IMR-90 (cell line): ENCODE measurements at regions not wholly inside any gene's neighbourhood (a gene's known extent, or its start where the extent isn't known, plus 50 kb on each side); places are given as distances from the start of the nearest gene placed in this dataset.

ENCODE experiments used
- ATAC-seq: fragments of 200-7000 bp; cut with Tn5 transposase; 2 replicates; pipeline ENCODE4 v1.9.1; 2020; ENCODE audit warnings: low read depth, mild to moderate bottlenecking, moderate library complexity
- BruUV-seq: library from RNA; stranded (reverse); fragments of 400-500 nt; replicated peaks from 2 replicates; lab custom pipeline; 2021; lab: Mats Ljungman, UMichigan
- CTCF ChIA-PET: fragments of 300-600 bp; formaldehyde crosslinking; extraction: SDS; loops from one replicate; lab custom pipeline; 2021; ENCODE audit warnings: antibody characterized with exemption; lab: Yijun Ruan, JAX
- POLR2A ChIA-PET: fragments of 300-600 bp; sonication (Branson Sonifier 250); formaldehyde crosslinking; loops from one replicate; lab custom pipeline; 2022; ENCODE audit warnings: antibody characterized with exemption; ENCODE audit not compliant: unreplicated experiment; lab: Charles Lee
- DNase-seq: peaks from one replicate; pipeline ENCODE4 v3.0.0; 2013
- H2AFZ ChIP-seq: replicated peaks from 2 replicates; pipeline ENCODE3; 2013; ENCODE audit warnings: low read length, mild to moderate bottlenecking; ENCODE audit not compliant: poor library complexity
- H2AK5ac ChIP-seq: 2 replicates; pipeline ENCODE4 v1.6.1; 2013; ENCODE audit warnings: low read depth, low read length, inconsistent platforms
- H2AK9ac ChIP-seq: replicated peaks from 2 replicates; pipeline ENCODE3; 2013; ENCODE audit warnings: mild to moderate bottlenecking, low read depth, low read length, moderate library complexity; ENCODE audit not compliant: poor library complexity
- H2BK120ac ChIP-seq: 2 replicates; pipeline ENCODE4 v1.6.1; 2013; ENCODE audit warnings: low read depth, low read length, inconsistent platforms
- H2BK15ac ChIP-seq: 3 replicates; pipeline ENCODE4 v1.6.1; 2013; ENCODE audit warnings: low read depth, low read length, inconsistent platforms
- H2BK20ac ChIP-seq: 2 replicates; pipeline ENCODE4 v1.6.1; 2013; ENCODE audit warnings: low read depth, mild to moderate bottlenecking, inconsistent platforms, low read length, moderate library complexity
- H2BK5ac ChIP-seq: 2 replicates; pipeline ENCODE4 v1.6.1; 2013; ENCODE audit warnings: mild to moderate bottlenecking, low read depth, low read length, inconsistent platforms; ENCODE audit not compliant: poor library complexity, severe bottlenecking
- H3K14ac ChIP-seq: replicated peaks from 2 replicates; pipeline ENCODE4 v1.6.1; 2013; ENCODE audit warnings: low read depth, low read length, inconsistent platforms
- H3K18ac ChIP-seq: 2 replicates; pipeline ENCODE4 v1.6.1; 2013; ENCODE audit warnings: low read depth, low read length, control low read depth
- H3K23ac ChIP-seq: 2 replicates; pipeline ENCODE4 v1.6.1; 2013; ENCODE audit warnings: low read depth, low read length, inconsistent platforms
- H3K27ac ChIP-seq: 2 replicates; pipeline ENCODE4 v1.5.1; 2013; ENCODE audit warnings: mild to moderate bottlenecking, control low read depth, low read length; ENCODE audit not compliant: insufficient read depth
- H3K27me3 ChIP-seq: 2 replicates; pipeline ENCODE4 v1.6.1; 2013; ENCODE audit warnings: low read length; ENCODE audit not compliant: control insufficient read depth, insufficient read depth
- H3K36me3 ChIP-seq: 2 replicates; pipeline ENCODE4 v1.6.1; 2013; ENCODE audit warnings: low read length, mixed read lengths; ENCODE audit not compliant: control insufficient read depth, insufficient read depth
- H3K4ac ChIP-seq: 2 replicates; pipeline ENCODE4 v1.6.1; 2013; ENCODE audit warnings: low read depth, low read length, inconsistent platforms
- H3K4me1 ChIP-seq: 2 replicates; pipeline ENCODE4 v1.6.1; 2013; ENCODE audit warnings: low read length, mixed read lengths; ENCODE audit not compliant: control insufficient read depth, insufficient read depth
- H3K4me2 ChIP-seq: 2 replicates; pipeline ENCODE4 v1.6.1; 2013; ENCODE audit warnings: low read depth, mild to moderate bottlenecking, control low read depth, low read length, moderate library complexity
- H3K4me3 ChIP-seq: 2 replicates; pipeline ENCODE4 v1.5.1; 2013; ENCODE audit warnings: low read depth, mild to moderate bottlenecking, control low read depth, low read length, moderate library complexity; ENCODE audit not compliant: insufficient read depth
- H3K56ac ChIP-seq: 2 replicates; pipeline ENCODE4 v1.6.1; 2013; ENCODE audit warnings: low read length, inconsistent platforms; ENCODE audit not compliant: insufficient read depth; ENCODE audit errors: extremely low read depth
- H3K79me1 ChIP-seq, 2 experiments: 2 replicates each; pipeline ENCODE4 v1.6.1; 2013; ENCODE audit warnings: low read length in 2 of 2, inconsistent platforms in 1 of 2, low read depth in 1 of 2
- H3K9ac ChIP-seq: 2 replicates; pipeline ENCODE4 v1.6.1; 2013; ENCODE audit warnings: low read depth, low read length, control low read depth
- H3K9me1 ChIP-seq: 2 replicates; pipeline ENCODE4 v1.6.1; 2013; ENCODE audit warnings: low read length, inconsistent platforms; ENCODE audit not compliant: insufficient read depth
- H3K9me3 ChIP-seq: 2 replicates; pipeline ENCODE4 v1.6.1; 2013; ENCODE audit warnings: low read length; ENCODE audit not compliant: control insufficient read depth, insufficient read depth
- H4K20me1 ChIP-seq: 2 replicates; pipeline ENCODE4 v1.6.1; 2013; ENCODE audit warnings: low read length, inconsistent platforms; ENCODE audit not compliant: insufficient read depth
- H4K5ac ChIP-seq: 2 replicates; pipeline ENCODE4 v1.6.1; 2013; ENCODE audit warnings: mild to moderate bottlenecking, low read depth, low read length, control low read depth
- H4K8ac ChIP-seq, 2 experiments: 2 replicates each; pipeline ENCODE4 v1.6.1; 2013; ENCODE audit warnings: low read depth in 2 of 2, low read length in 2 of 2, control low read depth in 1 of 2, inconsistent platforms in 1 of 2
- H4K91ac ChIP-seq: 2 replicates; pipeline ENCODE4 v1.6.1; 2013; ENCODE audit warnings: low read depth, low read length, inconsistent platforms; ENCODE audit not compliant: insufficient read depth
- CHD1 ChIP-seq: IDR thresholded peaks from 2 replicates; pipeline ENCODE4 v1.6.1; 2012; ENCODE audit warnings: low read depth, low read length, improper control_type of control experiment
- FOS ChIP-seq: fragments of 150-350 bp; IDR thresholded peaks from 2 replicates; pipeline ENCODE4 v1.6.1; 2016; ENCODE audit warnings: low read depth, low read length
- POLR2A ChIP-seq: IDR thresholded peaks from 2 replicates; pipeline ENCODE4 v1.6.1; 2012; ENCODE audit warnings: mild to moderate bottlenecking, low read depth, low read length
- RCOR1 ChIP-seq: IDR thresholded peaks from 2 replicates; pipeline ENCODE4 v1.6.1; 2012; ENCODE audit warnings: mild to moderate bottlenecking, low read length, improper control_type of control experiment; ENCODE audit not compliant: insufficient replicate concordance
- WGBS, 2 experiments: methylation state at CpG; one replicate each; pipeline versions ENCODE4 v1.1.5 to v1.1.7; 2013; ENCODE audit warnings: missing lambda C conversion rate in 2 of 2; ENCODE audit not compliant: insufficient read length in 1 of 2; ENCODE audit errors: extremely low coverage in 2 of 2; 5-methylcytosine and 5-hydroxymethylcytosine counted together
- dilution Hi-C: fragments of 300-500 bp; cut with HindIII; formaldehyde crosslinking; loops from one replicate; pipeline ENCODE4 v1.14.3; 2018; ENCODE audit warnings: low sequenced_read_pairs; ENCODE audit not compliant: unreplicated experiment
- in situ Hi-C: fragments of 300-500 bp; cut with MboI; formaldehyde crosslinking; loops from 3 replicates; pipeline ENCODE4 v1.14.3; 2019; ENCODE audit warnings: low sequenced_read_pairs, inconsistent platforms, mixed read lengths
- intact Hi-C: fragments of 100-400 bp; cut with micrococcal nuclease; formaldehyde crosslinking; loops from 2 replicates; pipeline ENCODE4 v1.10.0; 2022
- TF ChIP-seq, protein P1 (sequence below): conservative IDR thresholded peaks from 2 replicates; pipeline ENCODE4 v1.5.1; 2012; ENCODE audit warnings: mild to moderate bottlenecking, low read depth, low read length, improper control_type of control experiment

DNA sequence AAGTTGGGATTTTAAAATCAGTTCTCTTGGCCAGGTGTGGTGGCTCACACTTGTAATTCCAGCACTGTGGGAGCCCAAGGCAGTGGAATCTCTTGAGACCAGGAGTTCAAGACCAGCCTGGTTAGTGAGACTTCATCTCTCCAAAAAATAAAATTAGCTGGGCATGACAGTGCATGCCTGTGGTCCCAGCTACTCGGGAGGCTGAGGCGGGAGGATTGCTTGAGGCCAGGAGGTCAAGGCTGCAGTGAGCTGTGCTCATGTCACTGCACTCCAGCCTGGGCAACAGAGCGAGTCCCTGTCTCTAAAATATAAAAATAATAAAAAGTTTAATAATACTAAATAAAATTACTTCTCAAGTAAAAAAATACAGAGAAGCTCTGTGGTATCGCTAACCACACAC, 77.5 kb downstream of the FOXA2 start:
- no peak overlapping the region for H3K56ac ChIP-seq
- in situ Hi-C loops = no loop called here
- no peak for TF ChIP-seq FOS
- TF ChIP-seq, protein P1, sequence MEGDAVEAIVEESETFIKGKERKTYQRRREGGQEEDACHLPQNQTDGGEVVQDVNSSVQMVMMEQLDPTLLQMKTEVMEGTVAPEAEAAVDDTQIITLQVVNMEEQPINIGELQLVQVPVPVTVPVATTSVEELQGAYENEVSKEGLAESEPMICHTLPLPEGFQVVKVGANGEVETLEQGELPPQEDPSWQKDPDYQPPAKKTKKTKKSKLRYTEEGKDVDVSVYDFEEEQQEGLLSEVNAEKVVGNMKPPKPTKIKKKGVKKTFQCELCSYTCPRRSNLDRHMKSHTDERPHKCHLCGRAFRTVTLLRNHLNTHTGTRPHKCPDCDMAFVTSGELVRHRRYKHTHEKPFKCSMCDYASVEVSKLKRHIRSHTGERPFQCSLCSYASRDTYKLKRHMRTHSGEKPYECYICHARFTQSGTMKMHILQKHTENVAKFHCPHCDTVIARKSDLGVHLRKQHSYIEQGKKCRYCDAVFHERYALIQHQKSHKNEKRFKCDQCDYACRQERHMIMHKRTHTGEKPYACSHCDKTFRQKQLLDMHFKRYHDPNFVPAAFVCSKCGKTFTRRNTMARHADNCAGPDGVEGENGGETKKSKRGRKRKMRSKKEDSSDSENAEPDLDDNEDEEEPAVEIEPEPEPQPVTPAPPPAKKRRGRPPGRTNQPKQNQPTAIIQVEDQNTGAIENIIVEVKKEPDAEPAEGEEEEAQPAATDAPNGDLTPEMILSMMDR = no peak
- TF ChIP-seq CHD1 = no peak
- no peak for TF ChIP-seq POLR2A
- no peak for TF ChIP-seq RCOR1
- H3K27ac ChIP-seq = no peak overlapping the region
- H3K14ac ChIP-seq = no peak overlapping the region
- intact Hi-C loops = no loop called here
- H4K20me1 ChIP-seq = no peaks in the 10 kb centered on the region
- no peak overlapping the region for H3K23ac ChIP-seq
- H2AK5ac ChIP-seq = no peak overlapping the region
- WGBS, 2 experiments = no CpG with 5 or more reads among the region's 4 CpGs
- H2BK20ac ChIP-seq = no peak overlapping the region
- no peak overlapping the region for H3K4ac ChIP-seq
- H3K27me3 ChIP-seq = no peaks in the 10 kb centered on the region
- H2BK5ac ChIP-seq = no peak overlapping the region
- no peaks in the 10 kb centered on the region for H3K9me1 ChIP-seq
- no peak overlapping the region for H4K91ac ChIP-seq
- ATAC-seq (no peak), DNase-seq (no peak)
- CTCF ChIA-PET = interaction anchor here (0.6 kb wide), 1 partner anchor 69 kb away, joined by 3 read pairs; no protein-coding TSS in a partner anchor
- no peak overlapping the region for H4K5ac ChIP-seq
- H4K8ac ChIP-seq = no peak overlapping the region
- no peak overlapping the region for H2BK15ac ChIP-seq
- H3K9me3 ChIP-seq = peaks cover 10% of the 10 kb centered on the region; the same call in 1 of the 2 replicates
- H3K36me3 ChIP-seq = no peaks in the 10 kb centered on the region
- H3K4me2 ChIP-seq = no peak overlapping the region
- no TSS peak for BruUV-seq
- H3K9ac ChIP-seq = no peak overlapping the region
- H2BK120ac ChIP-seq = no peak overlapping the region
- POLR2A ChIA-PET = no interaction called here
- dilution Hi-C loops = no loop called here
- H3K4me3 ChIP-seq = no peak overlapping the region
- H2AFZ ChIP-seq = no peak overlapping the region
- H3K18ac ChIP-seq = no peak overlapping the region
- no peaks in the 10 kb centered on the region for H3K79me1 ChIP-seq
- no peaks in the 10 kb centered on the region for H3K4me1 ChIP-seq
- no peak overlapping the region for H2AK9ac ChIP-seq
